GM18502 (cell line): ENCODE measurements at regions not wholly inside any gene's neighbourhood (a gene's known extent, or its start where the extent isn't known, plus 50 kb on each side); places are given as distances from the start of the nearest gene placed in this dataset.

Source experiments
- ATAC-seq: cut with Tn5 transposase; IDR thresholded peaks from one replicate; pipeline ENCODE4 v1.9.1; 2021; ENCODE audit warnings: mild to moderate bottlenecking; ENCODE audit not compliant: unreplicated experiment, poor library complexity

GRCh38 chr2:222071911-222072310 is 226.9 kb downstream of the PAX3 start:
- ATAC-seq = no peak

GRCh38 chr2:222064286-222064685 is 234.5 kb downstream of the PAX3 start:
- ATAC-seq = no peak

GRCh38 chr2:222058819-222059445 is 239.9 kb downstream of the PAX3 start:
- ATAC-seq = no peak

- ATAC-seq = no peak
Measured at GRCh38 chr2:222057347-222058073, 241.3 kb downstream of the PAX3 start.

- no peak for ATAC-seq
Measured at GRCh38 chr2:222055328-222055727, 243.5 kb downstream of the PAX3 start.

GRCh38 chr2:222054813-222055212 is 244.0 kb downstream of the PAX3 start:
- ATAC-seq = no peak

- peak; percentile 64 for ATAC-seq
Measured at GRCh38 chr2:222052934-222053367, 245.8 kb downstream of the PAX3 start.

GRCh38 chr2:222050981-222051380 is 247.8 kb downstream of the PAX3 start:
- ATAC-seq = no peak

GRCh38 chr2:222049946-222050345 is 248.9 kb downstream of the PAX3 start:
- ATAC-seq = no peak

GRCh38 chr2:222043897-222044296 is 254.9 kb downstream of the PAX3 start:
- ATAC-seq = no peak

- no peak for ATAC-seq
Measured at GRCh38 chr2:222042666-222043065, 256.1 kb downstream of the PAX3 start.

GRCh38 chr2:222040333-222040732 is 258.5 kb downstream of the PAX3 start:
- no peak for ATAC-seq

GRCh38 chr2:222039821-222040220 is 259.0 kb downstream of the PAX3 start:
- ATAC-seq = no peak

- ATAC-seq = no peak
Measured at GRCh38 chr2:222038067-222038802, 260.6 kb downstream of the PAX3 start.

GRCh38 chr2:222037211-222037610 is 261.6 kb downstream of the PAX3 start:
- ATAC-seq = no peak

GRCh38 chr2:222034058-222034457 is 264.7 kb downstream of the PAX3 start:
- ATAC-seq = no peak

GRCh38 chr2:222033541-222033940 is 265.3 kb downstream of the PAX3 start:
- ATAC-seq = no peak

GRCh38 chr2:222025881-222026271 is 272.9 kb downstream of the PAX3 start:
- ATAC-seq = no peak

GRCh38 chr2:222024932-222025880 is 273.6 kb downstream of the PAX3 start:
- ATAC-seq = peak; percentile 46

- no peak for ATAC-seq
Measured at GRCh38 chr2:222017252-222017850, 281.4 kb downstream of the PAX3 start.
